H1 (cell line): ENCODE measurements at regions not wholly inside any gene's neighbourhood (a gene's known extent, or its start where the extent isn't known, plus 50 kb on each side); places are given as distances from the start of the nearest gene placed in this dataset.

ENCODE experiments used
- POLR2A ChIP-seq, 2 experiments: IDR thresholded peaks; 1 replicate in 1 of 2; 2 replicates in 1 of 2; pipeline ENCODE4 v1.6.1; 2011; ENCODE audit warnings: low read depth in 2 of 2, low read length in 2 of 2, mild to moderate bottlenecking in 2 of 2; ENCODE audit errors: control extremely low read depth in 1 of 2
- SAP30 ChIP-seq: fragments of 300-600 bp; sonication (generic); IDR thresholded peaks from 2 replicates; pipeline ENCODE4 v1.7.1; 2012; ENCODE audit warnings: low read length, moderate library complexity, mild to moderate bottlenecking, inconsistent platforms; ENCODE audit not compliant: insufficient read depth, insufficient replicate concordance
- TBP ChIP-seq: IDR thresholded peaks from 2 replicates; pipeline ENCODE4 v1.6.1; 2011; ENCODE audit warnings: low read depth, low read length, improper control_type of control experiment
- ZNF274 ChIP-seq: IDR thresholded peaks from 2 replicates; pipeline ENCODE4 v1.7.0; 2012; ENCODE audit warnings: low read length, borderline replicate concordance; ENCODE audit errors: extremely low read depth

DNA sequence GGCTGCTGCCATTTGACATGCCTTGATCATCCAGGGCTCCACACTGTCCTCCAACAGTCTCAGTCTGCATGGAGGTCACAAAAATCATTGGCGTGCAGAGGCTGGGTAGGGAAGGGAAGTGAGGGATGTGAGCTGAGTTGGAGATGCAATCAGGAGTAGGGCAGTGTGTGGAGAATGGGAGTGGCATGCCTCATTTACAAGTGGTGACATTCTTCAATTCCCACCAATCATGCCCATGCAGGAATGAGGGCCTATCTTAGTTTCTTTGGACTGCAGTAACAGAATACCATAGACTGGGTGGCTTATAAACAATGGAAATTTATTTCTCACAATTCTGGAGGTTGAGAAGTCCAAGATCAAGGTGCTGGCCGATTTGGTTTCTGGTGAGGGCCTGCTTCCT lies 94.9 kb upstream of the PJA1 start (continued):
- no peak for TF ChIP-seq POLR2A (IDR thresholded peaks at IDR 0.05; ENCODE audit: control extremely low read depth in 1 of 2, low read depth in 2 of 2, low read length in 2 of 2)
- no peak for TF ChIP-seq SAP30
- TF ChIP-seq ZNF274, result no peak
- TF ChIP-seq TBP, result no peak
